HL-60 (cell line): ENCODE measurements at regions not wholly inside any gene's neighbourhood (a gene's known extent, or its start where the extent isn't known, plus 50 kb on each side); places are given as distances from the start of the nearest gene placed in this dataset.

Experiments
- CTCF ChIP-seq: IDR thresholded peaks from one replicate; pipeline ENCODE4 v1.5.1; 2011; ENCODE audit warnings: low read length, control low read depth, inconsistent platforms; ENCODE audit not compliant: insufficient read depth
- GABPA ChIP-seq: IDR thresholded peaks from 2 replicates; pipeline ENCODE4 v1.6.1; 2012; ENCODE audit warnings: low read depth
- POLR2AphosphoS5 ChIP-seq: IDR thresholded peaks from 2 replicates; pipeline ENCODE4 v1.6.1; 2012; ENCODE audit warnings: low read depth
- REST ChIP-seq: IDR thresholded peaks from 2 replicates; pipeline ENCODE4 v1.6.1; 2012; ENCODE audit warnings: low read depth; ENCODE audit not compliant: insufficient replicate concordance

- TF ChIP-seq CTCF (no peak), REST (no peak), POLR2AphosphoS5 (no peak), GABPA (no peak)
Observed at GRCh38 chr20:51918561-51918960, 116.2 kb upstream of the SALL4 start.
